ENCODE measurements at regions not wholly inside any gene's neighbourhood (a gene's known extent, or its start where the extent isn't known, plus 50 kb on each side); places are given as distances from the start of the nearest gene placed in this dataset.

- no peaks in the 10 kb centered on the region for H4K20me1 ChIP-seq (replicated peaks; ENCODE audit: control insufficient read depth, extremely low read depth, insufficient read depth, low read length)
- no peak overlapping the region for H2AFZ ChIP-seq (ENCODE audit: low read depth, low read length)
- FAIRE-seq, result no peak
- H3K4me3 ChIP-seq (replicated peaks in 1 of 3; ENCODE audit: insufficient read depth in 1 of 3, low read depth in 1 of 3, low read length in 3 of 3), result no peak overlapping the region
- no peak for DNase-seq (ENCODE audit: low read depth, low spot score)
- H3K4me1 ChIP-seq (ENCODE audit: control insufficient read depth, extremely low read depth, insufficient read depth, low read length), result no peaks in the 10 kb centered on the region
- no peak for TF ChIP-seq GATA2 (IDR thresholded peaks at IDR 0.05; ENCODE audit: insufficient read depth, insufficient read length, low read depth, low read length)
- no peak for TF ChIP-seq MYC (IDR thresholded peaks at IDR 0.05; ENCODE audit: low read depth, low read length)
- TF ChIP-seq MAX (IDR thresholded peaks at IDR 0.05; ENCODE audit: insufficient read depth, insufficient read length), result no peak
- TF ChIP-seq EZH2 (IDR thresholded peaks at IDR 0.05; ENCODE audit: borderline replicate concordance, low read depth, low read length, severe bottlenecking), result no peak
- TF ChIP-seq FOS (IDR thresholded peaks at IDR 0.05; ENCODE audit: borderline replicate concordance, insufficient read depth, low read length), result no peak
- TF ChIP-seq POLR2A (IDR thresholded peaks at IDR 0.05; ENCODE audit: low read depth, low read length), result no peak
- TF ChIP-seq CTCF (IDR thresholded peaks at IDR 0.05; ENCODE audit: extremely low read depth in 1 of 2, insufficient read depth in 1 of 2, low read depth in 1 of 2, low read length in 2 of 2), result no peak
- no peak for TF ChIP-seq JUN (IDR thresholded peaks at IDR 0.05; ENCODE audit: borderline replicate concordance, insufficient read depth, insufficient read length, low read depth)
- no peaks in the 10 kb centered on the region for H3K9me3 ChIP-seq (replicated peaks; ENCODE audit: control insufficient read depth, insufficient read depth, low read length)
- no peaks in the 10 kb centered on the region for H3K36me3 ChIP-seq (ENCODE audit: control insufficient read depth in 2 of 2, extremely low read depth in 1 of 2, insufficient read depth in 2 of 2, low read length in 2 of 2)
- H3K27me3 ChIP-seq (ENCODE audit: control insufficient read depth in 2 of 2, insufficient read depth in 2 of 2, low read length in 2 of 2), result no peaks in the 10 kb centered on the region
- intact Hi-C loops (cut with micrococcal nuclease) (loop anchor here (5.0 kb wide), 1 partner anchor 40 kb away; no protein-coding TSS in a partner anchor), dilution Hi-C loops (cut with MboI; ENCODE audit: extremely low pct_ligation_motif_present, low sequenced_read_pairs) (no loop called here)
- no TSS peak for BruUV-seq (replicated peaks)
- H3K4me2 ChIP-seq (ENCODE audit: insufficient read depth, low read length), result no peak overlapping the region
- no peak overlapping the region for H3K9ac ChIP-seq (replicated peaks; ENCODE audit: extremely low read depth, insufficient read depth, low read length)
- H3K79me2 ChIP-seq (ENCODE audit: control insufficient read depth, insufficient read depth, low read length), result no peaks in the 10 kb centered on the region
- no peak overlapping the region for H3K27ac ChIP-seq (ENCODE audit: insufficient read depth, low read depth, low read length)
- ChIA-PET POLR2A (no interaction called here), CTCF (no interaction called here)
- H3K9me1 ChIP-seq (replicated peaks; ENCODE audit: control insufficient read depth, extremely low read depth, insufficient read depth, low read length), result no peaks in the 10 kb centered on the region
These were observed 257.5 kb downstream of the ENGASE start for GRCh38 chr17:79332011-79332554.
